GM18519 (cell line): ENCODE measurements at regions not wholly inside any gene's neighbourhood (a gene's known extent, or its start where the extent isn't known, plus 50 kb on each side); places are given as distances from the start of the nearest gene placed in this dataset.

Experiments used
- ATAC-seq: cut with Tn5 transposase; IDR thresholded peaks from one replicate; pipeline ENCODE4 v1.9.1; 2021; ENCODE audit warnings: mild to moderate bottlenecking, moderate library complexity; ENCODE audit not compliant: unreplicated experiment, low FRiP score

DNA sequence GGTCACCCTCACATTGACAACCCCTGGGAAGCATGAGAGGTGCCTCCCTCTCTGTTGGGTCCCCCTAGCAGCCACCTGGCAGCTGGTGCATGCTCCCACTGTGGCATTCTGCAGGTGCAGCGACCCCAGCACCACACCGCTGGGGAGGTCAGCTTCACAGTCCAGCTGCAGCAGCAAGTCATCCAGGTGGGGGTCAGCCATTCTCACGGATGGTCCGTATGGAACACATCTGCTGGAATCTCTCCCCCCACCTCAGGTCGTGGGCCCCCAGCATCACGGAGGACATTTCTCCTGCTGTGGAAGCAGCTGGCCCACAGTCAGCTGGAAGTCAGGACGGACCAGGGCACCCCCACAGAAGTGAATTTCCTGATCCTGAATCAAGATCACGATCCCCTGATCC, 201.3 kb downstream of the COG6 start:
- no peak for ATAC-seq

DNA sequence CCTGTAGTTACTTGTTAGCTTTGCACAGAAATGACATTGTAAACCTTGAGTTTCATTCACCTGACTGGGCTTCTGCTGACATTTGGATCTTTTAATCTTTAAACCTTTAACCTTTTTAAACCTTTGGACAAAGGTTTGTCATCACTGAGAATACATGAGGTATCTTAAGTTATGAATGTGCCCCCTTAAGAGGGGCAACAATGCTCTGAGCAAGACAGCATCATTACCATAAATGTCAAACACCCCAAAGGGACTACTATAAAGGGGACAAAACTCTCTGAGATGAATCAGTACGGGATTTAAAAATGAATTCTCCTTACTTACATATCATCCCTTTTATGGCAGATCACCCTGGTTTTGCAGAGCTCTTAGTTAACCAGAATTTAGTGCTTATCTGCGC, 203.3 kb downstream of the COG6 start:
- no peak for ATAC-seq

DNA sequence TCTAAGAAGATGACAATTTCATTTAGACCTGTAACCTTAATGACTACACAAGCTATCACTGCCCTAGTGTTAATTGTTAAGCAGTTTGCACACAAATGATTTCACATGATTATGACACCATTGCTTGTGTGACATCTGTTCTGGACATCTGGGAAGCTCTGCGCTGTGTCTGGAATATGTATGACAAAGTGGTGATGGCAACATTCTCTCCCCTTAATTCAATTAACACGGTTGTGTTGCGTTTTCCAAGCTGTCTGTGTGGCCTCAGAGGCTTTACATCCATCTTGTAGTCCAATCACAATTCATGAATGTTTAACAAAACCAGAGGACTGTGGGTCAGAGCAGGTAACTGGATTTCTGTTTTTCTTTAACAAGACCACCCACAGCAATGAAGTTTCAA, 204.4 kb downstream of the COG6 start:
- ATAC-seq: no peak

DNA sequence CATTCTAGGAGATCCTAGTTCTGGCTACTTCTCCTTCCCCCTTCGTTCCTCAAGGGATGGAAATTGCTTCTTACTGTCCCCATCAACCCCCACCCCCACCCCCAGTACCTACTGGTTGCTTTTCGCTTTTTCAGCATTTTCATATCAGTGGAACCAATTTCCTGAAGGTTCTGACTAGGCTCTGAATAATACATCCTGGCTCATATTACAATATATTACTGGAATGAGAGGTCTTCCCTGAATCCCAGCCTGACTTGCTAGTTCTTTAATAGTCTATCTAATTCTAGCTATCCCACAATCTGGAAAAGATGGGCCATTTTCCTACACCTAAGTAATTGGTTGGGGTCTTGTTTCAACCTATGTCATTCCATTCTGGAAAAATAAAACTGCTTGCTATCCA, 207.4 kb downstream of the COG6 start:
- ATAC-seq: no peak

DNA sequence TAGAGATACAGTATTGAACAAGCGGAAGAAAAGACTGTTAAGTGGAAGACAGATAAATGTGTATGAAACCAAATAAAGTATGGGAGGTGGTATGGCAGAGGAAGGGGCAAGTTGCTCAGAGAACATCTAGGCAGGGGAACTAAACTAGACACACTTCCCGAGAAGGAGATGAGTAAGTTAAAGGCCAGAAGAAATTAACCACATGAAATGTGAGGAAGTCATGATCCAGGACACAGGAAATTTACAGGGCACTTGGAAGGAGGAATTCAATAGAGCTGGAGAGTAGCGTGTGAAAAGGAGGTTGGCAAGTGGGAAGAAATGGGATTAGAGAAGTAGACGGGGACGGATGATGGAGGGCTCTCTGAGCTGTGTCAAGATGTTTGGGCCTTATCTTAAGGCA, 208.8 kb downstream of the COG6 start:
- ATAC-seq: no peak

DNA sequence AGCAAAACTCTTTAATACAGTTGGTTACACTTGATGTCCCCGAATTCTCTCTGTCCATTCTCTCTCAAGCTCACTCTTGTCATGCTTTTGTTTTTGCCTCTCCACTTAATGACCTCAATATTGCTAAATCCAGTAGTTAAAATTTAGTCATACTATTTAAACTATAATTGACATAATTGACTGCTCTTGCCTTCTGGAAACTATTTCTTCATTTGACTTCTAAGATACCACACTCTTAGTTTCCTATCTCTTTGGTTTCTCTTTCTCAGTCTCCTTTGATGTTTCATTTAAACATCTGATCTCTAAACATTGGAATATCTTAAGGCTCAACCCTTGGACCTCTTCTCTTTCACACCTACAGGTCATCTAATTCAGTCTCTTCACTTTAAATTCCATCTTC, 211.3 kb downstream of the COG6 start:
- no peak for ATAC-seq

DNA sequence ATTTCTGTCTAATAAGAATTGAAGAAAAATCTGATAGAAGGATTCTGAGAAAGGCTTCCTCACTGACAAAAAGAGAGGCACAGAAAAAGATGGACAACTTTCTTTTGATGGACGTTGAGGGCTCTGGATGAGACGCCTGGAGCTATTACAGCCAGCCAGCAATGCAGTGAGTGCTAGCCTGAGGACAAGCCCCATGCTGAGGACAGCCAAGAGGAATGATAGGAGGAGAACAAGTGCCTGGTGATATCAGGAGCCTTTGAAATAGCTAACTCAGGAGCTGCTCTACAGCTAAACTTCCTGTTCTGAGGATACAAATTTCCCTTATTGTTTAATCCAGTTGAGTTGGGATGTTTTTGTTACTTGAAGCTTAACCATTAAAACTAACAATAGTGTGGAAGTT, 212.3 kb downstream of the COG6 start:
- no peak for ATAC-seq

DNA sequence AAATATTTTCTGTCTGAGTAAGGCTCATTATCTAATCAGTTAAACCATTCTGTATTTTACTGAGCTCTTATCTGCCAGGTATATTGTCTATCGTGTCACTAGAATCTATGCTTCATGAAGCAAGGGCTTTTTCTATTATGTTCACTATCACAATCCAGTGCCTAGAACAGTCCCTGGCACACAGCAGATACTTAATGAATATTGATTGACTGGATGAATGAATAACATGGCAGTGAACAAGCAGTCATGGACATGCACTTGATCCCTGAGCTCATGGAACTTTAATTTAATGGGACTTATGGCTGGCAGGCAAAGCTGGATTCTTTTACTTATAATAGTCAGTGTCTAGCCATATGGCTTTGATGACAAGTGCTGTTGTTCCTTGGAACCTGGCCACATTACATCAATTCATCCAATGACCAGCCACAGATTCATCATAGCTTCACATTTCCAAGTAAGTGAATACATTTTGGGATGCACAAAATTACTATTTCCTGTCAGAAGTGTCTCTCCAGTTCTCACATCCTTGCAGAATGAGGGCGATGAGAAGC, 214.8 kb downstream of the COG6 start:
- ATAC-seq: no peak

DNA sequence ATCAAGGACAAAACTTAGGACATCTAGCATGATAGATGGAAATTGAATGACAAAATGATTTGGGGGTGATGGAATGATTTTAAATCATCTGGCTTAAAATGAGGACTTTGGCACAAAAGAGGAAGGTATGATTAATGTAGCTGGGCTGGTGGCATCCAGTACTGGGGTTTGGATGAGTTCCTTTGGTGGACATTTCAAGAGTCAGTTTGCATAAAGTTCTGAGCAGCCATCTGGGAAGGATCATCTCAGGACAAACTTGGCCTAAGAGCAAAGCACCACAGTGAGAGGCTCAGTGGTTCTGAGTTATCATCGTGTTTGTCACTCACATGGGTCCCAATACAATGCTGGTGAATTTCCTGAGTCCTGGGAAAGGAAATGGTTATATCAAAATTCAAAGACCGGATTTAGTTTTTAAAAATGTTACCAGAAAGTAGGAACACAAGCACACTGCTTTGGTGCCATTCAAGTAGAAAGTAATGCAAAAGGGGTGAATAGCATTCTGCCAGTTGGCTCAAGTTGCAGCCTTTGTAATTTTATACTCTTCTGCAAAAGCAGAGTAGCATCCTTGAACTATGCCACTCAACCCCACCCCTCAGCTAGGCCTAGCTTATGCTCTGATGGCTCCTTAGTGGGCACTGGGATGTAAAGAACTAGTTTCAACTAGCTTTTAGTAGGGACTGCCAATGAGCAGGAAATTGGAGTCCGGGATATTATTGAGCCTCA, 219.0 kb downstream of the COG6 start:
- no peak for ATAC-seq

DNA sequence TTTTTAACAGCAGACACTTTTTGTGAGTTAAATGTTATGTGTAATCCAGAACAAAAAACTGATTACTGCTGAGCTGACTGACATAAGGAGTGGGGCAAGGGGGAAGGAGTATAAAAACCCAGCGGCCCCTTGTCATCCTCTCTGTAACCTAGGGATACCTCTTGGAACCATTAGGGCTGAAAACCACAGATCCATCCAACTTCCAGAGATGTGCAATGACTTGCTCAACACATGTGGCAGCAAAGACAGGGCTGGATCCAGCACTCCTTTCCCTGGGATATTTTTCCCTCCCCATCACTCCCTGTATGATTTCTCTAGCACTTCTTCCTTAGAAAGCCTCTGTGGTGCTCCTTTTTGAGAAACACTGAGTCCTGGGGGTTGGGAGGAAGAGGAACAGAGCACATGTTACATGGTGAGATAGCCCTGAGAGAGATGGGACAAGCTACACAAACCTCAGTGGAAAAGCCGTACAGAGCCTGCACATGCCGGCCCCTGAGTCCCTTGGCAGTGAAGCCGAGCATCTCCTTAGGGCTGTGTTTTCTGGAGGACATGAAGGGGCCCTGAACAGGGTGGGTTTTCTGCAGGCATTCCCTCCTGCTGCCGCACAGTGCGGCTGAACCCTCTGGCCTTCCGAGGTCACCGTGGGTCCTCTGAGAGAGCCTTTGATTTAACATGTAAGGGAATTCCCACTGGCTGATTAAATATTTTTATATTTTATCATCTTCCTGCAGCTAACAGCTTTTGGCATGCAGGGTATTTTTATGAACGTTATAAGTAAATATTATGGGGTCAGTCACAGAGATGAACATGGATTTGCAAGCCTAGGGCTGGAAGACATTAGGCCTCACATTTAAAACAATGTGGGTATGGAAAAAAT, 219.9 kb downstream of the COG6 start:
- ATAC-seq: no peak

DNA sequence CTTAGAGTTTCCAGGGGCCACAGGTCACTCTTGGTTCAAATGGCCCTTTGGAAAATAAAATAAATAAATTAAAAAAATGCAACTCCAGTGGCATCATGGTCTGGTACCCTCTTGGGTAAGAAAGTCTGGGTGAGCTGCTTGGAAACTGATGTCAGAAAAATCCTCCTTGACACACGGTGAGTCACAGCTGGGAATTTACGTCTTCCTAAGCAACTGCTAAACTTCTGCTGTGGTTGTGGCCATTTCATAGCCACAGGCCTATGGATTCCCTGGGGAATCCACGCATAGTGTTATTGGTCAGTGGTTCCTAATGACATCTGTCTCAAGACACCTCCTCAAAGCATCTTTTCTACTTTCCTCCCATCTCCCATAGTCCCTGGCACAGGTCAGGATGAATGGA, 220.8 kb downstream of the COG6 start:
- ATAC-seq: no peak

DNA sequence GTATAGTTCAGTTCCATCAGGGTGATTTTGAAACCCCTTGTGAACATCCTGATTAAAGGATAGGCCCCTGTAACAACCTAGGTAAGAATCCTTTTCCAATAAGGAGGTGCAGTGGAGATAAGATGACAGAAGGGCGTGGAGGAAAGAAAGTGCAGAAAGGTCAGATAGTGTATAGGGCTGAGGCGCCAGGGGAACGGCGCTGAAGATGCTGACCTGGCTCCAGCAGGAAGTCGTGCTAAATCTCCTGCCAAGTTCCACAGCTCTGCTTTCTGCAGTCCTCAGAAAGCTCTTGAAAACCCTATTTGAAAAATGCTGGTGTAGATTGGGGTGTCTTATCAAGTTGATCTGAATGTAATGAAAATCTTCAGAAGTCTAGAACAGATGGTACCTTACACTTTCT, 221.7 kb downstream of the COG6 start:
- no peak for ATAC-seq

DNA sequence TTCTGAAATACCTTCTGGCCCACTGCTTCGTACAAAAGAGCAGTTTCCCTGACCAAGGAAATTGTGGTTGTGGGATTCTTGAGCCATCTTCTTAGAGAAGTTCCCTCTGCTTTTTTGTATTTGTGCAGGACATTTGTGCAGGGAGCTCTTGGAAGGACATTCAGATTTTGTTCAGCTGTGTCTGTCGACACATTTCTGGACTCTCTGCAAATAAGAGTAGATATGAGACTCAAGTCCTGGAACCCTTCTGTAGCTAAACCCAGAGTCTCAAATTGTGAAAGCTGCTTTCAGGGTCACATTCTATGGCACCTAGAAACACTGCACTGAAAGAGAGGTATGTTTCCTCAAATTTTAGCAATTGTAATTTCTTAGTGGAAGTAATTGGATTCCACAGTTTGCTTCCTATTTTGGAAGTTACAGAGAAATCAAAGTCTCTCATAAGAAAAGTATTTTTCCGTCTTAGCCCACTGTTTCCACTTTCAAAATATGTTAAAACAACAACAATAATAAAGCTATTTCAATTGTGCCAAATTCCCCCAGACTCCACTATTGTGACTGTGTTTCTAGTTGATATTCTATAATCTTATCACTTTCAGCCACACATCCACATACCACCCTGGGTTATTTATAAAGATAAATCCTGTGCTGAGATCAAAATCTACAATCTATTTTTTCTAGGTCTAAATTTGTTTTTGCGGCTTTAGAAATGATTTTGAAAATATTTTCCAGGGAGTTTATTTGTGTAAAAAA, 224.0 kb downstream of the COG6 start:
- no peak for ATAC-seq

DNA sequence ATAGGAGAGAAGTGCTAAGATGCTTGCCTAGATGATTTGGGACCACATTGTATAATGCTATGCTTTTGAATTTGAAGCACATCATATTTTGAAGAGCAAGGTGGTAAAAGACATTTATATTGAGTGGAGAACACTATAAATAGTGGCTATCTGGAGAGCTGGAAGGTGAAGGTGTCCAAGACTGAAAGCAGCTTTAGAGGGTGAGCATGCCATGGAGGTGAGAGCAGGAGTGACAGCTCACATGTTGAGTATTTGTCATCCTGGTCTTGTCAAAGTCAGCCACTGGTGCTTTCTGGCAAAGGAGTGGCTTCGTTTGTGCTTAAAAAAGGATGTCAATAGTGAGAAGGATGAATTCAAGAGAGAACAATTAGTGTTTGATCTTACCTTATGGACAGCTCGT, 225.9 kb downstream of the COG6 start:
- ATAC-seq: no peak

DNA sequence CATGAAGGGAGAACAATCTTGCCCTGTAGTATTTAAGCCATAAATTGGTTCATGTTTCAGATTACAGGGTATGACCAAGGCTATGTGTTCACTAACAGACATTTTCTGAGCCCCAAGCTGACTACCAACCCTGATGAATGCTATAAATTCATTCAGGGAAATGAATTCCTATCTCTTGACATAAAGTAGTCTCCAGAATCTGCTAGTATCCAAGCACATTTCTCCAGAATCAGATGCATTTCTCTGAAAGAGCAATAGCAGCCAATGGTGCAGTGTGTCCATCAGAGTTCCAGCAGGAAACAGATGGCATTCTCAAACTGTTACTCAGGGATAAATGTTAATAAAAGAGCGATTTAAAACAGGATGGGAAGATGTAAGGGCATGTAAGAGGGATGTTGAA, 226.4 kb downstream of the COG6 start:
- no peak for ATAC-seq

DNA sequence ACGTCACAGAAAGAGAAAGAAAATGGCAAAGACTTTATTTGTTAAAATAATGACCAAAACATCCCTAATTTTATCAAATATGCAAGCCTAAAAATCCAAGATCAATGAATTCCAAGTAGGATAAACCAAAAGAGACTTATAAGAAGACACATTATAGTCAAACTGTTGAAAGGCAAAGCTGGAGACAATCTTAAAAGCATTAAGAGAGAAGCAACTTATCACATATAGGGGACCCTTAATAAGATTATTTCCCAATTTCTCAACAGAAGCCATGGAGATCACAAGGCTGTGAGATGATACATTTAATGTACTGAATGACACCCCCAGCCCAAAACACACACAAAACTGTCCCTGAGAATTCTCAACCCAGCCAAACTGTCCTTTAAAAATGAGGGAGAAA, 228.7 kb downstream of the COG6 start:
- ATAC-seq: no peak

DNA sequence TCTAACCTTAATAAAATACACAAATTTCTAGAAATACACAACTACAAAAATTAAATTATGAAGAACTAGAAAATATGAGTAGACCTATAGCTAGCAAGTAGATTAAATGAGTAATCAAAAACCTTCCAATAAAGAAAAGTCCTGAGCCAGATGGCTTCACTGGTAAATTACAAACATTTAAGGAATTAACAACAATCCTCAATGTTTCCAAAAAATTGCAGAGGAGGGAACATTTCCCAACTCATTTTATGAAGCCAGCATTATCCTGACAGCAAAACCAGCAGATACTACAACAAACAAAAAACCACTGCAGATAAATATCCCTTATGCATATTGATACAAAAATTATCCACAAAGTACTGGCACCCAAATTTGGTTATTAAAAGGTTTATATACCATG, 230.9 kb downstream of the COG6 start:
- ATAC-seq: no peak

DNA sequence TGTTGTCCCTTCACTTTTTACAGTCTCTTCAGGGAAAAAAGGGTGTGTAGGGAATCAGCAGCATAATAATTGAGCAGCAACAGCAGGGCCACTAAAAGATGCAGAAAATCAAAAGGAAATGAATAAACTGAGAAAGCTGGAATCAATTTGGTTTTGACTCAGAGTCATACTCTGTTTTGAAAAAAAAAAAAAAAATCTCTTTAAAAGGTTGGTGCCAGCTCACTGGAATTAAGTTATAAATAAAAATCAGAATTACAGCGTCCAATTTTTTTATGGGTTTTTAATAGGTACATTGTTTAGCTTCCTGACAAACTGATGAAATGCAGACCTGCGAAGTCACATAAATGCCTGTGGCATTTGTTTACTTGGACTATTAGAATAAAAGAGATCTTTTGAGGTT, 231.9 kb downstream of the COG6 start:
- ATAC-seq: no peak

DNA sequence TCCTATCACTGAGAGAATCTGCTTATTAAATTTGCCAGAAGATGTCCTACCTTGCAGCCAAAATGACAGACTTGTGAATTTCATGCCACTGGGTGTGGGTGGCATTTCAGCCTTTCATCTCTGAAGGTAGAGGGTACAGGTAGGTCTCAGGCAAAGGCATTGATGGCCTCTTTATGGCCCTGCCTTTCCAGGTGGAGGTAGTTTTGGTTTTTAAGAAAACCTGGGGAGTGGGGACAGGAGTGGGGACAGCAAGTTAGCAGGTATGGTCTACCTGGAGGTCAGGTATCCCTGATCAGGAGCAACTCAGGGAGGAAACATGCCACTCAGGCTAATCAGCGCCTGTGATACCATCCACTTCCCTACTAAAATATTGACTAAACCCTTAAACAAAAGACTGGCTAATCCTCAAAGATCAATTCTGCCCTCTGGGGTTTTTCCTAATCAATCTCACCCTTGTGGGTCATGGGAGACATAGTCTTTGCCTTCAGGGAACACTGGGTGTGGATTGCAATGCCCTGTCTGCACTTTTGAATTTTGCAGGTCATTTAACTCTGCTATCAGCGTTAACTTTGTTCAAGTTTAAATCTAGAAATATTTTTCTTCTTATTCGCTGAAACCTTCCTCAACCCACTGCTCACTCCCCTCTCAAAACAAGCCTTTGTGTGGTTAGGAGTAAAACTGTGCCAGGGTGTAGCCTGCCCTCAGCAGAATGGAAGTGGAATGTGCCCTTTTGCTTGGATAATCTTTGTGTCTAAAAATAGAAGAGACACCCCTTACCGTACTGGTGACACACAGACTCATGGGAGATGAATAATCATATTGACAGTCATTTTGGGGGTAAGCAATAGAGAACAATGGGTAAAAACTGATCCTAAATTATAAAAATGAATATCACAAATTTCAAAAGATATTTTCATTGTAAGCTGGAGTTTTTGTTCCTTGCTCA, 233.7 kb downstream of the COG6 start:
- no peak for ATAC-seq

DNA sequence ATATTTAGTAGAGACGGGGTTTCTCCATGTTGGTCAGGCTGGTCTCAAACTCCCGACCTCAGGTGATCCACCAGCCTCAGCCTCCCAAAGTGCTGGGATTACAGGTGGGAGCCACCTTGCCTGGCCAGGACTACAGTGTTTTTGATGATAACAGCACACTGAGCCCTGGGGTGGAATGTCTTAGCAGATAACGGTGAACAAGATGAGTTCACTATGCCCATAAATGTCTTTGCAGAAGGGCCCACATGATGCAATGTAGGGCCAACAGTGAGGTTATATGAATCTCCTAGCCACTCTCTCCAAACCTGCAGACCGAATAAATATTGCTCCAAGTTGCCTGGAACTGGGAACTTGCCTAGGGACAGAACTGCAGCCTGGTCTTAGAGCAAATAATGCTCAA, 235.1 kb downstream of the COG6 start:
- no peak for ATAC-seq
